Kidney tubule cell (primary cell): ENCODE measurements at regions not wholly inside any gene's neighbourhood (a gene's known extent, or its start where the extent isn't known, plus 50 kb on each side); places are given as distances from the start of the nearest gene placed in this dataset.
"Not testable (repeated sequence)": the region's sequence is repeated elsewhere in the genome, so short reads cannot be mapped to it uniquely, and the experiment has no call there.

Source experiments
- DNase-seq: peaks from one replicate; pipeline ENCODE4 v3.0.0-alpha.2; 2018; ENCODE audit warnings: low spot score

DNA sequence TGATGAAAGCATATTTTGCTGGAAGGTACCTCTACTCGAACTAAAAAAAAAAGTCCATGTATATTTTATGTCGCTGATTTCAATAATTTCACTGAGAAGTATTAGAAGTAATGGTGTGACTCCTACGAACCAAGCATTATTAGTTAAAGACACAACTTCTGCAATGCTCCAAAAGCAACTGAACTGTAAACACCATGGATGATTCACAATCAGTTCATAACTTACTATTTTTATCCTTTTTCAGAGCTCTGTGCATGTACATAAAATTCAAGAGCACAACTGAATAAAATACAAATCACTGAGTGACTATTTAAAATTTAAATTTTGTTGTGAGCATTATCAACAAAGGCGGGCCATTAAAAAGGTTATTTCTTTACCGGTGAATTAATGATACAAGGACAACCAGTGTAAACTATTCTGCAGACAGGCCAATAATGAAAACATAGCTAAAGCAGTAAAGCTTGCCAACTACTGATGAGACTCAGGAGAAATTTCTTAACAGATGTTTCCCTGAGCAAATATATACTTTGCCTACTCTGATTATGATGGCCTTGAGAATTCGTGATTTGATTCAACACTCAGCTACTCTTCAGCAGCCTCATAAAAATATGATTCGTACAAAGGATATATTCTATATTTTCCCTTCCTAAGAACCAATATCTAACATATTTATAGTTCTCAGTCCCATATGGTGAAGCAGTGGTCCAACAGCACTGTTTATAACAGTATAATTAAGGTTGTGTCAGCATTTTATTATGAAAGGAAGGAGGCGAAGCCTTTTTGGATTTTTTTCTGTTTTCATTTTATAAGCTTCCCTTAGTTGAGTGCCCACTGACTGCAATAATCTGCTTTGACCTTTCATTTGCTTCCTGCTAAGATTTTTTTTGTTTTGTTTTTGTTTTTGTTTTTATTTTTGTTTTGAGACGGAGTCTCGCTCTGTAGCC, 62.8 kb upstream of the NEIL3 start:
- no peak for DNase-seq

DNA sequence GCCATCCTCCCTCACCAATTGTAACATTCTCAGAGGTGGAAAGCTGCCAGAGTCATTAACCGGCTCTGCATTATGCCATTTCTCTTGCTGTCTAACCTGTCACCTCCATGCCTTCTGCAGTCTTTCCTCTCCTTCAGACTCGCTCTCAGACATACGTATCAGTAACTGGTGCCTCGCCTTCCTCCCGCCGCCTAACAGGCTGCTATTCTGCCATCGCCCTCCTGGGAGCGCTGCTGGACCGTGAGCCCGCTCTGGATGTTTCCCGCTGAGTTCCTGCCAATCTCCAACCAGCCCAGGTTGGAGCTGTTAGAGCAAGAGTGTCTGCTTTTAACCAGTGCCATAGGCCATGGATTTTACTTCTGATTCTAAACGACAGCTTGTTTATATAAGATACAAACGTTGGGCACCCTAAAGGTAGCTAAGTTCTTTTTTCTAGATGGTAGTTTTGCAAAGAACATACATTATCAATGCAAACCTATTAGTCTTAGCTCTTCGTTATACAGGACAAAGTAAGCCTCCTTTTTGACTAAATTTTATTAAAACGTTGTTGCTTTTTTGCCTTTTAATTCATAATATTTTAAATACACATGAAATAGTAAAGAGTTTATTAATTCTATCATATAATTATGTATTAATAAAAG, 59.5 kb upstream of the NEIL3 start:
- peak; percentile 74 for DNase-seq

DNA sequence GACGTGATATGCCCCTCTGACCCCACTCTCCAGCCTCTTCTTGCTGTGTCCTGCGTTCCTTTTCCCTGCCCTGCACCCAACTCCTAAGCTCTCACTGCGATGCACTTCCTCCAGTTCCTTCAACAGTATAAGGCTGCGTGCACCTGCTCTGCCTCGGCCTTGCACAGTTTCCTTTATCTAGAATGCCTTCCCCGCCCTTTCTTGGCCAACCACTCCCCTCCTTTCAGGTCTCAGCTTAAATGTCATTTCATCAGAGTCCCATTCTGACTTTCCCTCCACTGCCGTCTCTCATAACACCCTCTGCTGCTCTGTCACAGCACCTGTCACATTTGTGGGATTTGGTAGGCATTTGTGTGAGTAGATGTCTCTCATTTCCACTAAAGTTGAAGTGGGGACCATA, 58.4 kb upstream of the NEIL3 start:
- DNase-seq: no peak

DNA sequence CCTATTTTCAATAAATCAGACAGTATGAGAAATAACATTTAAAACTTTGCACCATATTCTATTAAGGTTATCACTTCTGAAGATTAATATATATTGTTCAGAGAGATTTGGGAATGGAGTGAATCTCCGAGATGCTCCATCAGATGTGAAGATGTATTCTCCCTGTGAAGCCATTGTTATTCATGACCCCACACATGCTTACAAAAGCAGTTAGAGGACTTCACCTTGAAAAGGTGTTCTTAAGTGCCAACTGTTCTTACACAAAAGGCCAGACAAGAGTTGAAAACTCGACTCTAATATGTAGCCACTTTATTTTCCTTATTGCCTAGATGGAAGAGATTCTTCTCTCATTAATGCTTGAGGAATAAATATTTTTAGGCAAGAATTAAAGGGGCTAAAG, 54.3 kb upstream of the NEIL3 start:
- no peak for DNase-seq

DNA sequence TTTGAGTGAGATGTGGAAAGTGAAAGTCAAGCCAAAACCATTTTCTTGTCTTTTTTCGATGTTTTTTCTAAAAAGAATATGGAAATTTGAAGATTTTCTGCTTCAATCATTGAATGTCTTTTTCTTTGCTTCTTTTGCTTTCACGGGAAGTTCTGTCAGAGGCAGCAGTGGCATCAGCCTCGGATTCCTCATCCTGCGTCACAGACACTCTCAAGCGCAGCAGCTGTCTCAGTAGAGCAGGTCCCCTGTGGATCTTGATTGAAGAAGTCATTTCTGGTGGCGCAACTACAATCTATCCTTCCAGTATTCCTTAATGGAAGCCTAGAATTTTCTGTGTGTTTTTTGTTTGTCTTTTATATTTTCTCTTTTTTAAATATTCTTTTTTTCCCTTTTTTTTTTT, 52.7 kb upstream of the NEIL3 start:
- DNase-seq: no peak

DNA sequence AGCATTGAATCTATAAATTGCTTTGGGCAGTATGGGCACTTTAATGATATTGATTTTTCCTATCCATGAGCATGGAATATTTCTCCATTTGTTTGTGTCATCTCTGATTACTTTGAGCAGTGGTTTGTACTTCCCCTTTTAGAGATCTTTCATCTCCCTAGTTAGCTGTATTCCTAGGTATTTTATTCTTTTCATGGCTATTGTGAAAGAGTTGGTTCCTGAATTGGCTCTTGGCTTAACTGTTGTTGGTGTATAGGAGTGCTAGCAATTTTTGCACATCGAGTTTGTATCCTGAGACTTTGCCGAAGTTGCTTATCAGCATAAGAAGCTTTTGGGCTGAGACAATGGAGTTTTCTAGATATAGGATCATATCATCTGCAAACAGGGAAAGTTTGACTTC, 50.2 kb upstream of the NEIL3 start:
- DNase-seq: not testable (repeated sequence)
